Small intestine (tissue), 7 donors: ENCODE measurements at regions not wholly inside any gene's neighbourhood (a gene's known extent, or its start where the extent isn't known, plus 50 kb on each side); places are given as distances from the start of the nearest gene placed in this dataset.
"Not testable (repeated sequence)": the region's sequence is repeated elsewhere in the genome, so short reads cannot be mapped to it uniquely, and the experiment has no call there.

Experiments used
- DNase-seq, 2 donors: peaks; one replicate each; pipeline versions ENCODE4 v3.0.0 to v3.0.0-alpha.2; 2013
- FAIRE-seq: peaks from 2 replicates; lab custom pipeline; 2012; peaks lifted over from hg19 to GRCh38; lab: Jason Lieb, UNC
- H3K27ac ChIP-seq, 3 donors: one replicate each; pipeline ENCODE4 v1.5.1; 2013; ENCODE audit warnings: low read length in 2 of 3, mild to moderate bottlenecking in 2 of 3, control low read depth in 1 of 3, inconsistent platforms in 1 of 3, low read depth in 1 of 3, moderate library complexity in 1 of 3
- H3K27me3 ChIP-seq, 3 donors: one replicate each; pipeline ENCODE4 v1.6.1; 2013; ENCODE audit warnings: low read length in 3 of 3, inconsistent platforms in 1 of 3; ENCODE audit not compliant: control insufficient read depth in 3 of 3, insufficient read depth in 3 of 3
- H3K36me3 ChIP-seq, 3 donors: one replicate each; pipeline ENCODE4 v1.6.1; 2013; ENCODE audit warnings: low read length in 3 of 3, inconsistent platforms in 1 of 3, low read depth in 1 of 3, mild to moderate bottlenecking in 1 of 3, moderate library complexity in 1 of 3; ENCODE audit not compliant: control insufficient read depth in 3 of 3, insufficient read depth in 2 of 3
- H3K4me1 ChIP-seq, 3 donors: one replicate each; pipeline ENCODE4 v1.6.1; 2013; ENCODE audit warnings: low read length in 2 of 3, inconsistent platforms in 1 of 3, low read depth in 1 of 3, mild to moderate bottlenecking in 1 of 3, moderate library complexity in 1 of 3; ENCODE audit not compliant: control insufficient read depth in 3 of 3, insufficient read depth in 2 of 3
- H3K4me3 ChIP-seq, 3 donors: one replicate each; pipeline ENCODE4 v1.5.1; 2013; ENCODE audit warnings: low read length in 3 of 3, control low read depth in 1 of 3, inconsistent platforms in 1 of 3, low read depth in 1 of 3, mild to moderate bottlenecking in 1 of 3, moderate library complexity in 1 of 3
- H3K9me3 ChIP-seq, 2 donors: one replicate each; pipeline ENCODE4 v1.6.1; 2013; ENCODE audit warnings: low read depth in 1 of 2, low read length in 1 of 2; ENCODE audit not compliant: control insufficient read depth in 2 of 2, insufficient read depth in 1 of 2
- WGBS, 3 donors: extraction: QIAGEN DNeasy Blood & Tissue Kit; methylation state at CpG; one replicate each; pipeline ENCODE4 v1.1.7; 2013; 5-methylcytosine and 5-hydroxymethylcytosine counted together
- donor health status: healthy with polysubstance abuse.
- donor health status: control.
- donor health status: control.
- donor health status: Bipolar disorder and iron deficiency.
- donor health status: healthy.

DNA sequence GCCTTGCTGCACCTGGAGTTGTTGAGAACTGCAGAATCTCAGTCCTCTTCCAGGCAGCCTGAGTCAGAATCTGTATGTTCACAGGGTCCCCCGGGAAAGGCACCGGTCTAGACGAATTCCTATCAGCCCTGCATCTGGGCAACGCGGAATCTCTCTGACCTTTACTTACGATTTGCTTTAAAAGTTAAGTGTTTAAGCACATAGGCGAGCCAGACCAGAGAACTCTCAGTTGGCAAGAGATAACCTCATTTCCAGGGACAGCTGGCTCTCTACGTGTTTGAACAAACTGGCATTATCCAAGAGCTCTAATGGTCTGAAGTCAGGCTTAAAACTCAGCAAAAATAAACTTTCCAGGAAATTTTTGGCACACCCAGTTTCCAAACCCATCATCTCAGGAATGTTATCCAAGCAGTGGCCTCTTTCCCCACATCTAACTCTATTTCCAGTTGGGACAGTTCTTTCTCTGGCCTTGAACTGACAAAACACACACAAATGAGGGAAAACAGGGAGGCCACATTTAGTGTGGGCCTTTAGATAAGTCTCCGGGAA, 53.4 kb downstream of the HES1 start:
- Histone ChIP-seq H3K4me3 (no peak overlapping the region), H3K27ac (no peak overlapping the region), H3K36me3 (no peaks in the 10 kb centered on the region), H3K9me3 (peaks cover 0 to 5% of the 10 kb centered on the region in 2 donors), H3K27me3 (no peaks in the 10 kb centered on the region), H3K4me1 (peaks cover 0 to 9% (median 0%) of the 10 kb centered on the region in 3 donors)
- no peak for DNase-seq
- no peak for FAIRE-seq
- WGBS, 3 donors = 58 to 75% (median 65%) methylated on average over 9 of the region's 9 CpGs

DNA sequence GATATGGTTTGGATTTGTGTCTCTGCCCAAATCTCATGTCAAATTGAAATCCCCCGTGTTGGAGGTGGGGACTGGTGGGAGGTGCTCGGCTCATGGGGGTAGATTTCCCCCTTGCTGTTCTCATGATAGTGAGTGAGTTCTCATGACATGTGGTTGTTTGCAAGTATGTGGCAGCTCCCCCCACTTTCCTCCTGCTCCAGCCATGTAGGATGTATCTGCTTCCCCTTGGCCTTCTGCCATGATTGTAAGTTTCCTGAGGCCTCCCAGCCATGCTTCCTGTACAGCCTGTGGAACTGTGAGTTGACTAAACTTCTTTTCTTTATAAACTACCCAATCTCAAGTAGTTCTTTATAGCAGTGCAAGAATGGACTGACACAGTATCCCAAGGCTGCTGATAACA, 55.9 kb downstream of the HES1 start:
- 69 to 98% (median 77%) methylated on average over 2 of the region's 2 CpGs for WGBS, 3 donors
- H3K36me3 ChIP-seq, H3K27ac ChIP-seq, DNase-seq, H3K4me1 ChIP-seq, H3K27me3 ChIP-seq, H3K4me3 ChIP-seq, H3K9me3 ChIP-seq, FAIRE-seq: not testable (repeated sequence)

DNA sequence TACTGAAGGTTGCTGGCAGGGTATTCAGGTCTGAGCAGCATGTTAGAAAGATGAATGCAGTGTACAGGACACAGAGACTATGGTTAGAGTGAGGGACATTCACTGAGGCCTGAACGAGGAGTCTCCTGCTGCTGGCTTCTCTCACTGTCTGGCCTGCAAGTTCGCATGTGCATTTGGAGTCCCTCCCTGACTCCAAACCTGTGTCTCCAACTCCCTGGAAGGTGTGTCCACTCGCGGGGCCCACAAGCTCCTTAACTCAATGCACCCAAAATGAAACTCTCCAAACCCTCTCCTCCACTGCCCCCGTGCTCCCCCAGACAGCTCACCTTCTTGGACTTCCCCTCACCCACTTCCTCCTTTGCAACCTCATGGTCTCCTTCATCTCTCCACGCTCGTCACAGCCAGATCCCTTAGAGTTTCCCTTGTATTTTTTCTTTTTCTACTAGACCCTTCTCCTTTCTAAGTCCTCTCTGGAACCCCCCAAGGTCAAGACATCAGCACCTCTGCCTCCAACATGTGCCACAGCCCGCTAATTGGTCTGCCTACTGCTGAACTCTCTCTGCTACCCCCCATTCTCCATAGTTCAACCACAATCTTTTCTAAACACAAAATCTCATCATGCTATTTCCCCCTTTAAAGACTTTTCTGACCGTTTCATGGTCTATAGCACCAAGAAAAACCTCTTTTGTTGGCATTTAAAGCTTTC, 58.3 kb downstream of the HES1 start:
- Histone ChIP-seq H3K9me3 (peaks cover 0 to 5% of the 10 kb centered on the region in 2 donors), H3K4me3 (no peak overlapping the region), H3K4me1 (peaks cover 0 to 6% (median 0%) of the 10 kb centered on the region in 3 donors), H3K27ac (no peak overlapping the region), H3K36me3 (no peaks in the 10 kb centered on the region), H3K27me3 (no peaks in the 10 kb centered on the region)
- WGBS, 3 donors = 73 to 86% (median 76%) methylated on average over 9 of the region's 9 CpGs
- DNase-seq (no peak), FAIRE-seq (no peak)

GRCh38 chr3:194194757-194195085, 58.8 kb downstream of the HES1 start:
- Histone ChIP-seq H3K36me3 (no peaks in the 10 kb centered on the region), H3K9me3 (peaks cover 0 to 5% of the 10 kb centered on the region in 2 donors), H3K27me3 (no peaks in the 10 kb centered on the region), H3K4me3 (no peak overlapping the region), H3K4me1 (peaks cover 0 to under 1% (median 0%) of the 10 kb centered on the region in 3 donors), H3K27ac (no peak overlapping the region)
- DNase-seq (no peak), FAIRE-seq (no peak)
- 84 to 96% (median 93%) methylated on average over 1 of the region's 1 CpG for WGBS, 3 donors

- 91 to 97% (median 92%) methylated on average over 3 of the region's 3 CpGs for WGBS, 3 donors
Observed at GRCh38 chr3:194195611-194196010, 59.7 kb downstream of the HES1 start.

DNA sequence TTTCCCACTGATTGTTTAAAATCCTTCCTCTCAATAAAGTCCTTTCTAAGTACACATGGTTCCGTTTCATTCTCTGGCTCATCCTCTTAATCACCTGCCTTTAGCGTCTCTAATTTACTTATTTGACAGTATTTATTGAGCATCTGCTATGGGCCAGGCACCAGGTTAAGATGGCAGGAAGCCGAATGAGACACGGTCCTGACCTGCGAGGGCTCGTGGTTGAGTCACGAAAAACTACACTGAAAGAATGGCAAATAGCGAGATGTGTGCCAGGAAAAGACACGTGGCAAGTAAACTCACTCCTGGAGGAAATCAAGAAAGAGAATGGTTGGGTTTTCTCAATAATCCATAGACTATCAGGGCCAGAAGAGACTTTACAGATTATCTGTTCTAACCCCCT, 60.9 kb downstream of the HES1 start:
- Histone ChIP-seq H3K36me3 (no peaks in the 10 kb centered on the region), H3K27me3 (no peaks in the 10 kb centered on the region), H3K27ac (no peak overlapping the region), H3K4me3 (no peak overlapping the region), H3K4me1 (peaks cover 0 to 4% (median 0%) of the 10 kb centered on the region in 3 donors), H3K9me3 (no peaks in the 10 kb centered on the region)
- WGBS, 3 donors = 91 to 95% (median 92%) methylated on average over 9 of the region's 9 CpGs
- DNase-seq = no peak
- FAIRE-seq = no peak

More at GRCh38 chr3:194195611-194196010, 59.7 kb downstream of the HES1 start:
- Histone ChIP-seq H3K27ac (no peak overlapping the region), H3K9me3 (peaks cover 0 to 5% of the 10 kb centered on the region in 2 donors), H3K27me3 (no peaks in the 10 kb centered on the region), H3K4me3 (no peak overlapping the region), H3K36me3 (no peaks in the 10 kb centered on the region), H3K4me1 (no peaks in the 10 kb centered on the region)
- DNase-seq = no peak
- no peak for FAIRE-seq

DNA sequence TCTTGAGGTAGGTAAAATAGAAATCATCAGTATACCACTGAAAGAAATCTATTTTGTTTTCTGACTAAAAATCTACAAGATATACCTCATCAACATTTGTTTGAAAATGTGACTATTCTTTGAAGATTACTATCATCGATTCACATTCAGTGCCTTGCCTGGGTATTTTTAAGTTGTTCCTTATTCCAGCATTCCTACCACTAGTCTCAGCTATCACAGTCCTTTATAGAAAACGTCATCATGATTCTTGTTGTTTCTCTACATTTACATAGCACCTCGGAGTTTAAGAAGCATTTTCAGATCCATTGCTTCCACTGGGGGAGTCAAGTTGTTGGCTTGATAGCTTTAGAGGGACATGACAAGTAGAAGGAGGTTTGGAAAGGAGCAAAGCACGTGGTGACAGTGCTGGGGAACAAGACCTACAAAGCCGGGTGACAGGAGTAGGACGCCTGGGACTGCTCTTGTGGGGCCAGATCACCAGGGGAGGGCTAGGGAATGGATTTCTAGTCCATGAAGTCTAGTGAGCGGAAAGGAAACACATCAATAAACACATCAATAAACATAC, 61.5 kb downstream of the HES1 start:
- H3K27me3 ChIP-seq = no peaks in the 10 kb centered on the region
- H3K36me3 ChIP-seq = no peaks in the 10 kb centered on the region
- peaks cover 0 to 7% (median 0%) of the 10 kb centered on the region in 3 donors for H3K4me1 ChIP-seq
- FAIRE-seq (no peak), DNase-seq (no peak)
- no peak overlapping the region for H3K27ac ChIP-seq
- H3K9me3 ChIP-seq = no peaks in the 10 kb centered on the region
- WGBS, 3 donors = 83 to 91% (median 90%) methylated on average over 7 of the region's 7 CpGs
- H3K4me3 ChIP-seq = no peak overlapping the region

GRCh38 chr3:194197981-194198695, 62.2 kb downstream of the HES1 start:
- H3K4me3 ChIP-seq = no peak overlapping the region
- H3K9me3 ChIP-seq = no peaks in the 10 kb centered on the region
- no peaks in the 10 kb centered on the region for H3K36me3 ChIP-seq
- DNase-seq (no peak), FAIRE-seq (no peak)
- H3K27me3 ChIP-seq = no peaks in the 10 kb centered on the region
- H3K4me1 ChIP-seq = peaks cover 0 to 10% (median 0%) of the 10 kb centered on the region in 3 donors
- H3K27ac ChIP-seq = no peak overlapping the region
- 92 to 94% (median 94%) methylated on average over 9 of the region's 9 CpGs for WGBS, 3 donors
